Suprapubic skin (tissue), 4 donors: ENCODE measurements at regions not wholly inside any gene's neighbourhood (a gene's known extent, or its start where the extent isn't known, plus 50 kb on each side); places are given as distances from the start of the nearest gene placed in this dataset.

ENCODE experiments used
- DNase-seq, 2 donors: peaks; one replicate each; pipeline ENCODE4 v3.0.0-alpha.2; 2019; ENCODE audit warnings: low spot score in 2 of 2
- H3K27ac ChIP-seq: fragments of 200-600 bp; sonication (generic); one replicate; pipeline ENCODE4 v1.5.1; 2019
- H3K27me3 ChIP-seq: fragments of 200-600 bp; sonication (generic); one replicate; pipeline ENCODE4 v1.5.1; 2019
- H3K36me3 ChIP-seq: fragments of 200-600 bp; sonication (generic); one replicate; pipeline ENCODE4 v1.5.1; 2019
- H3K4me1 ChIP-seq: fragments of 200-600 bp; sonication (generic); one replicate; pipeline ENCODE4 v1.5.1; 2019
- H3K4me3 ChIP-seq: fragments of 200-600 bp; sonication (generic); one replicate; pipeline ENCODE4 v1.5.1; 2019; ENCODE audit warnings: mild to moderate bottlenecking
- H3K9me3 ChIP-seq: fragments of 200-600 bp; sonication (generic); one replicate; pipeline ENCODE4 v1.5.1; 2019
- CTCF ChIP-seq, 2 donors: fragments of 200-600 bp in 1 of 2; fragments of 450-650 bp in 1 of 2; sonication (generic) in 1 of 2; IDR thresholded peaks; one replicate each; pipeline ENCODE4 v1.5.1; 2016 to 2019; ENCODE audit warnings: antibody characterized with exemption in 2 of 2, mild to moderate bottlenecking in 1 of 2, moderate library complexity in 1 of 2
- EP300 ChIP-seq: sonication (generic); formaldehyde crosslinking; IDR thresholded peaks from one replicate; pipeline ENCODE4 v1.6.1; 2017; ENCODE audit warnings: antibody characterized with exemption
- POLR2A ChIP-seq, 2 donors: fragments of 450-650 bp; IDR thresholded peaks; one replicate each; pipeline ENCODE4 v1.6.1; 2017; ENCODE audit warnings: antibody characterized with exemption in 2 of 2, mild to moderate bottlenecking in 2 of 2, moderate library complexity in 2 of 2
- POLR2AphosphoS5 ChIP-seq, 3 donors: sonication (generic); formaldehyde crosslinking; IDR thresholded peaks; one replicate each; pipeline ENCODE4 v1.6.1; 2017; ENCODE audit warnings: antibody characterized with exemption in 3 of 3
- WGBS: methylation state at CpG from one replicate; pipeline ENCODE4 v1.1.5; 2018; 5-methylcytosine and 5-hydroxymethylcytosine counted together

DNA sequence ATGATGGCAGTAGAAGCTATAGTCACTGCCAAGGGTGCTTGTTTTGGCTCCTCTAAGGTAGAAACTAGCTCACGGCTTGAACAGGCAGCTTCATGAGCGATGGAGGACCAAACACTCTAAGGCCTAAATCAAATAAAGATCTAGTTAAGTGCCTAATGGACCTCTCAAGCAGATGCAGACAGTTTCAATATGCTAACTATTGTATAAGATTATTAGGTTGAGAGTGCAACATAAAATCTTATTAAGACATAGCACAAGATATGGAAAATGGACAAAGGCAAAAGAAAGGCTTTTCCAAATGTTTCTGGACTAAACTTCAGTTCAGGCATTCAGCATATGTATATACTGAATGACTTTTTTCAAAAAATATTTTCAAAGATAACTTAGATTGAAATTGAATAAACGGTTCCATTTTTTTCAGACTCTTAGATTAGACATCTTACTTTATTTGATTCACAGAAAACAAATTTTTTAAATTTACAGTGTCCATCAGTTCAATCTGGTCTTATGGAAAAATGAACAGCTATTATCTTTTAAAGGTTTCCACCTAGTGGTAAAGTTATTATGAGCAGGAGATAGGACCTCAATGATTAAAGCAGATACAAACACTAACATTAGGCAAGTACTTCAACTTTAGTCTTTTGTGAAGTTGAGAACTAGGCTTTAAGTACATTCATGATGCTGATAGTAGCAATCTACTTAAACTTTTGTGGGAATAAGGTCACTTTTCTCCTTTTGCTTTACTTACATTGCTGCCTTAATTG lies 1167.7 kb downstream of the MAT2B start:
- no peak overlapping the region for H3K4me3 ChIP-seq
- 56% methylated on average over 3 of the region's 3 CpGs for WGBS
- TF ChIP-seq POLR2AphosphoS5 (IDR thresholded peaks at IDR 0.05) (no peak), POLR2A (IDR thresholded peaks at IDR 0.05) (no peak), EP300 (no peak), CTCF (IDR thresholded peaks at IDR 0.05) (no peak)
- H3K36me3 ChIP-seq, result no peaks in the 10 kb centered on the region
- H3K27me3 ChIP-seq, result no peaks in the 10 kb centered on the region
- H3K27ac ChIP-seq, result no peak overlapping the region
- no peak for DNase-seq
- H3K9me3 ChIP-seq, result no peaks in the 10 kb centered on the region
- H3K4me1 ChIP-seq, result no peaks in the 10 kb centered on the region

DNA sequence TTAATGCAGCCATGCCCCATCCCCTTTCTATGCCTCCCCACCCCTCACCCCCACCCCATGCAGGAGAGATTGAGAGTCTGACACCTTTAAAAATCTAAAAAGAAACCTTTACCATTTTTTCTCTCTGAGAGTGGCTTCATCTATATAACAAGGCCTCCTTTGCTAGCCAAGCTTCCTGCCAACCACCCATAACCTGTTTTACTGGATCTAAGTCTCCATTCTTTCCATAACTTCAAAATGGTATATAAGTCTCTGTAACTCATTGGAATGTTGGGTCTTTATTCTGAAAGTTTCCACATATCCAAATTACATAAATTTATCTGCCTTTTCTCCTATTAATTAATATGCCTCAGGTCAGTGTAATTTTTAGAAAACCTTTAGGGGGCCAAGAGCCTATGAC lies 1174.0 kb downstream of the MAT2B start:
- no peak for TF ChIP-seq EP300
- no peak for TF ChIP-seq POLR2A (IDR thresholded peaks at IDR 0.05)
- no peak for TF ChIP-seq CTCF (IDR thresholded peaks at IDR 0.05)
- no peak for TF ChIP-seq POLR2AphosphoS5 (IDR thresholded peaks at IDR 0.05)
- no peak overlapping the region for H3K27ac ChIP-seq
- H3K4me3 ChIP-seq, result no peak overlapping the region
- DNase-seq, result no peak
- no peaks in the 10 kb centered on the region for H3K4me1 ChIP-seq
- no peaks in the 10 kb centered on the region for H3K27me3 ChIP-seq
- H3K9me3 ChIP-seq, result no peaks in the 10 kb centered on the region
- H3K36me3 ChIP-seq, result no peaks in the 10 kb centered on the region

DNA sequence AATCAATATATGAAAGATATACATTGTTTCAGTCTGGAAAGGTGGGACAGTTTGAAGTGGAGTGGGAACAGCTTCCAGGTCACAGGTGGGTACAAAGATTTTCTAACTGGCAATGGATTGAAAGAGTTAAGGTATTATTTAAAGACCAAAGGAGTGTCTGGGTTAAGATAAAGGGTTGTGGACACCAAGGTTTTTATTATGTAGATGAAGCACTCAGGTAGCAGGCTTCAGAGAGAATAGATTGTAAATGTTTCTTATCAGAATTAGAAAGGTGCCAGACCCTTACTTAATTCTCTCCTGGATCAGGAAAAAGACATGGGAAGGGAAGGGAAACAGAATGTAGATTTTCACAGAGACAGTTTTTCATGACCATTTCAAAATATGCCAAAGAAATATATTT lies 1174.8 kb downstream of the MAT2B start:
- no peaks in the 10 kb centered on the region for H3K27me3 ChIP-seq

DNA sequence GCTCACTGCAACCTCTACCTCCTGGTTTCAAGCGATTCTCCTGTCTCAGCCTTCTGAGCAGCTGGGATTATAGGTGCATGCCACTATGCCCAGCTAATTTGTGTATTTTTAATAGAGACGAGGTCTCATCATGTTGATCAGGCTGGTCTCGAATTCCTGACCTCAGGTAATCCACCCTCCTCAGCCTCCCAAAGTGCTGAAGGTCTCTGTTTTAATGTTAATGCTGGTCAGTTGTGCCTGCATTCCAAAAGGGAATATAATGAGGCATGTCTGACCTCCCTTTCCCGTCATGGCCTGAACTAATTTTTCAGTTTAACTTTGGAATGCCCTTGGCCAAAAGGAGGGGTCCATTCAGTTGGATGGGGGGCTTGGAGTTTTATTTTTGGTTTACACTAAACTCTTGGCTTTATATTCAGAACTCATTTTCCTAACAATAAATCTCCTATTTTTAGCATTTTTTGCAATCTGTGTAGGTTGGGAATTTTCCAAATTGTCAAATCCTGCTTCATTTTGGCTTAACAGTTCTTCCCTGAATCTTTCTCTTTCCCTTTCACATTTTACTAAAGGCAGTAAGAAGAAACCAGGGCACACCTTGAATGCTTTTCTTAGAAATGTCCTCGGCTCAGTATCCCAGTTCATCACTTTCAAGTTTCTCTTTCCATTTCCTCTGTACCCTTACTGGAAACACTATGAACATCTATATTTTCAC lies 1175.5 kb downstream of the MAT2B start:
- Histone ChIP-seq H3K4me3 (no peak overlapping the region), H3K36me3 (no peaks in the 10 kb centered on the region), H3K27me3 (no peaks in the 10 kb centered on the region), H3K27ac (no peak overlapping the region), H3K9me3 (no peaks in the 10 kb centered on the region), H3K4me1 (no peaks in the 10 kb centered on the region)
- no peak for TF ChIP-seq POLR2A (IDR thresholded peaks at IDR 0.05)
- TF ChIP-seq CTCF (IDR thresholded peaks at IDR 0.05), result no peak
- no peak for TF ChIP-seq POLR2AphosphoS5 (IDR thresholded peaks at IDR 0.05)
- no peak for TF ChIP-seq EP300
- 65% methylated on average over 5 of the region's 5 CpGs for WGBS
- no peak for DNase-seq

More for the DNA sequence above, 1174.8 kb downstream of the MAT2B start:
- DNase-seq, result no peak
- Histone ChIP-seq H3K36me3 (no peaks in the 10 kb centered on the region), H3K4me3 (no peak overlapping the region), H3K27ac (no peak overlapping the region), H3K9me3 (no peaks in the 10 kb centered on the region), H3K4me1 (no peaks in the 10 kb centered on the region)
- TF ChIP-seq POLR2AphosphoS5 (IDR thresholded peaks at IDR 0.05) (no peak), EP300 (no peak), CTCF (IDR thresholded peaks at IDR 0.05) (no peak), POLR2A (IDR thresholded peaks at IDR 0.05) (no peak)

DNA sequence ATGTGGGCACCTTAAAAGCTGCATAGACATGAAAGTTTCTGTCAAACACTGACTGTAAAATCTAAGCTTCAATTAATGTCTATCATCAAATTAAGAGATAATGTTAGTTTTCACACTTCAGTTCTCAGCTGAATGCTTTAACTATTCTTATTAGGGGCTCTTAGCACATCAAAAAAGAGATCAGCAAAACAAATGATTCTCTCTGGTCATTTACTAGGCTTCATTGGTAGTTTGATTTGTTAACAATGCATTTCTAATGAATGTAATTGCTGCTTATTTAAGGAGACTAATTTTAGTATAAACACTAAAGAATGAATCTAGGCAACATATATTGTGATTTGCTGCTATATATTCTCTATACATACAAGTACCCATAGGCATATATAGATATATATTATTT lies 1182.0 kb downstream of the MAT2B start:
- Histone ChIP-seq H3K36me3 (no peaks in the 10 kb centered on the region), H3K27me3 (no peaks in the 10 kb centered on the region), H3K9me3 (no peaks in the 10 kb centered on the region), H3K27ac (no peak overlapping the region), H3K4me1 (no peaks in the 10 kb centered on the region), H3K4me3 (no peak overlapping the region)
- DNase-seq, result no peak
- TF ChIP-seq EP300 (no peak), POLR2A (IDR thresholded peaks at IDR 0.05) (no peak), POLR2AphosphoS5 (IDR thresholded peaks at IDR 0.05) (no peak), CTCF (IDR thresholded peaks at IDR 0.05) (no peak)
